GM18519 (cell line): ENCODE measurements at regions not wholly inside any gene's neighbourhood (a gene's known extent, or its start where the extent isn't known, plus 50 kb on each side); places are given as distances from the start of the nearest gene placed in this dataset.

Source experiments
- ATAC-seq: cut with Tn5 transposase; IDR thresholded peaks from one replicate; pipeline ENCODE4 v1.9.1; 2021; ENCODE audit warnings: mild to moderate bottlenecking, moderate library complexity; ENCODE audit not compliant: unreplicated experiment, low FRiP score

DNA sequence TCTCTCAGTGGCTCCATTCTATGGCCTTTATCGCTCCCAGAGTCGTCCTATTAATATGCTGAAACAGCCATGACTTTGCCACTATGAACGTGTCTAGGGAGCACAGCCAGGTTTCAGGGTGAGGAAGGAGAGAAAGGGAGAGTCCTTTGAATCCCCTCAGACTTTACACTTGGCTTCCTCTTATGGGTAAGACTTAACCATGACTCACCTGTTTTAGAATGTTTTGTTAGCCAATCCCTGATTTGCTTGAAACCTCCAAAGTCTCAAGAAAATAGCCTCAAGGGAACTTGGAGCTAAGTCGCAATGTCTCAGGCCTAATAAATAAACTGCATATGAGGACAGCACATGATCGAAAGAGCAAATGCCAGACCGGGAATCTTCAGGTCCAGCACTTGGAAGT is 131.2 kb upstream of the RCN1 start:
- ATAC-seq: no peak

GRCh38 chr11:31958076-31958735 is 132.7 kb upstream of the RCN1 start:
- ATAC-seq: peak; percentile 80

DNA sequence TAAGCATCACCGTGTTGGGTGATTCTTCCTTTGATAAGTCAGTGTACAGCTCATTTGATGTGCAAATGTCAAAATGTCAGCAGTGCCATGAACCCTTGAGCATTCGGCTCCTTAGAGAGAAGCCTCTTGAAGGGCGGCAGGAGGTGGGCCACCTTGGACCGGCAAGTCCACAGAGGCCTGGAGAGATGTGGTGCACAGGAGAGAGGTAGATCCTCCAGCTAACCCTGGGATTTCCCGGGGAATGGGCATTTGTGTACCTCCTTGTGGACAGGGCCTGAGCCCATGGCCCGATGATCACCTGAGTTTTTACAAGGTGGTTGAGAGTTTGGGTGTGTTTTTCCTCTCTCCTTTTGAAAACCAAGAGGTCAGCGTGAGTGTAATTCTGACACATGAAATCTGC is 133.2 kb upstream of the RCN1 start:
- ATAC-seq: no peak

DNA sequence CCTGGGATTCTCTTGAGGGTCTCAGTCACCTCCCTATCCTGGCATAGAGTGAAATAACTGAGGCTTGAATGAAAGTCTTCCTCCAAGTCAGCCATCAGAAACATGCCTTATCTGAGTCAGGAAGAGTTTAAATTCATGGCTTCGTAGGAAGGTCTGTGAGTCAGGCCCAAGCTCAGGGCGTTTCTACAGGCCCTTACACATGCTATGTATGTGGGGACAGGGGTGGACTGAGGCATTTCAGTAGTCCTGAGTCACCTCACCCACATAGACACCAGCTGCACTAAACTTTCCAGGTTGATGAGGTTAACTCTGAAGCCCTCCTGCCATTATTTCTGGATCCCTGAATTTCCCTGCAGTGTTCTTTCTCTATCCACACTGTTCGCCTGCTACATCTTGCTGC is 134.6 kb upstream of the RCN1 start:
- ATAC-seq: no peak

DNA sequence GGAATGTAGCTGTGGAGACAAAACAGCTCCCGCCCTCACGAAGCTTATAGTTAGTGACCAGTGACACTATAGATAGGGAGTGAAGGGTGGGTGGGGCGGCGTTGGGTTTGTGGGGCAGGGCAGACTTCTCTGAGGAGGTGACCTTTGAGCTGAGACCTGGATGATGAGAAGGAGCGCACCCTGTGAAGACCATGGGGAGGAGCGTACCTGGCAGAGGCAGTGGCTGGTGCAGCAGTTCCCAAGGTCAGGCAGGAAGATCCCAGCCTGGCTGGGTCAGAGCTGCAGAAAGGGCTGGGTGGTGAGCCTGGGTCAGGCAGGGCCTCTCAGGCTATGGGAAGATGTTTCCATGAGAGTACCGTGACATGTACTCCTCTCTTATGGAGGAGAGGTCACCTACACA is 135.0 kb upstream of the RCN1 start:
- no peak for ATAC-seq

- no peak for ATAC-seq
Measured at GRCh38 chr11:31953803-31954327, 137.0 kb upstream of the RCN1 start.

- peak; percentile 61 for ATAC-seq
Measured at GRCh38 chr11:31949733-31950200, 138.6 kb upstream of the PAX6 start.

- ATAC-seq: no peak
Measured at GRCh38 chr11:31947051-31947450, 135.9 kb upstream of the PAX6 start.

- peak; percentile 94 for ATAC-seq
Measured at GRCh38 chr11:31943056-31943780, 132.1 kb upstream of the PAX6 start.

DNA sequence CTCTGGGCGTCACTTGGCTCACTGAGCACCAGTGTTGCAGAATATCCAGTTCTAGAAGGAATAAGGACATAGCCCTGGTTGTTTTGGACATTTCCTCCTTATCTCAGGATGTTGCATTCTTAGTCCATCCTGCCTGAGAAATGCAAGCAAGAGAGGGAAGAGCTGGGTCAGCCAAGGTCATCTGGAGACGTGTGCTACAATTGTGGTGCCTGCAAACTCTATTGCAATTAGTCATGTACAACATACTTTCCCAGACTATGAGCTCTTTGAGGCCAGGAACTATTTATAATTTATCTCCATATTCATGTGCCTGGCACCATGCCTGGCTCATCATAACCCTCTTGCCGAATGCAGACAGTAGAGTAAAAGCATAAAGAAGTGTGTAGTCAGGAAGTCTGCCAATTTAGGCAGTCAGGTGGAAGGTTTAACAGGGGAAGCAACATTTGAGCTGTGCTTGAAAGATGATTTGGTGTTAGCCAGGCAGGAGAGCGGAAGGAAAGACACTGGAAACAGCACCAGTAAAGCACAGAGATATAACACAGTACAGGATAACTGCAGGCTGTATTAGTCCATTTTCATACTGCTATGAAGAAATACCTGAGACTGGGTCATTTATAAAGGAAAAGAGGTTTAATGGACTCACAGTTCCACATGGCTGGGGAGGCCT is 129.4 kb upstream of the PAX6 start:
- ATAC-seq: no peak

DNA sequence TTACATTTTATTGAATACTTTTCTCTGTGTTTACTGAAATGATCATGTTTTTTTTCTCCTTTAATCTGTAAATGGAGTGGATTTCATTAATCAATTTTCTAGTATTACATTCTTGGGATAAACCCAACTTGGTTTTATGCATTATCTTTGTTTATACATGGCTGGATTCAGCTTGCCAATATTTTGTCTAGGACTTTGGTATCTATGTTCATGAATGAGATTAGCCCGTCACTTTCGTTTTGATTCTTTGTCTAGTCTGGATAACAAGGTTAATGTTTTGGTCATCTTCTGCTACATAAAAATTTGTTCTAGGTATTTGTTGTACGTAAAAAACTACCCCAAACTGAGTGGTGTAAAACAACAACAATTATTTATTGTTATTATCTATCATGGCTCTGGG is 127.9 kb upstream of the PAX6 start:
- no peak for ATAC-seq

- no peak for ATAC-seq
Measured at GRCh38 chr11:31936312-31936711, 125.2 kb upstream of the PAX6 start.

DNA sequence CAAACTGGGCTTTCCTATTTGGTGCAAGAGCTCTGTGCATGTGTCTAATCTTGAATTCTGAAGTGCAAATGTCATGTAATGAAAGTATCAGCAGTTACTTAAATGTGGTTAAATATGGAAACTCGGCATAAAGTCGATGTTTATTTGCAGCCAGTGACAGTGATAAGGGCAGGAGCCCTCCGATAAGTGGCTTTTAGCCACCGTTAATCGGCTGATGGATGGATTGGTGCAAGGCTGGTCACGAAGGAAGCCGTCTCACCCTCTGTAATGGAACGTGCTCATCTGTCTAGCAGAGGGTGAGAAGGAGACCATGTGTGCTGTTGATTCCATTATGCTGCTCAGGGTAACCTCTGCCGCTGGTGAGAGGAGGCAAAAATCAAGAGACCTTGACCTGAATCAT is 121.8 kb upstream of the PAX6 start:
- ATAC-seq: no peak

- ATAC-seq: no peak
Measured at GRCh38 chr11:31927982-31928381, 116.9 kb upstream of the PAX6 start.

DNA sequence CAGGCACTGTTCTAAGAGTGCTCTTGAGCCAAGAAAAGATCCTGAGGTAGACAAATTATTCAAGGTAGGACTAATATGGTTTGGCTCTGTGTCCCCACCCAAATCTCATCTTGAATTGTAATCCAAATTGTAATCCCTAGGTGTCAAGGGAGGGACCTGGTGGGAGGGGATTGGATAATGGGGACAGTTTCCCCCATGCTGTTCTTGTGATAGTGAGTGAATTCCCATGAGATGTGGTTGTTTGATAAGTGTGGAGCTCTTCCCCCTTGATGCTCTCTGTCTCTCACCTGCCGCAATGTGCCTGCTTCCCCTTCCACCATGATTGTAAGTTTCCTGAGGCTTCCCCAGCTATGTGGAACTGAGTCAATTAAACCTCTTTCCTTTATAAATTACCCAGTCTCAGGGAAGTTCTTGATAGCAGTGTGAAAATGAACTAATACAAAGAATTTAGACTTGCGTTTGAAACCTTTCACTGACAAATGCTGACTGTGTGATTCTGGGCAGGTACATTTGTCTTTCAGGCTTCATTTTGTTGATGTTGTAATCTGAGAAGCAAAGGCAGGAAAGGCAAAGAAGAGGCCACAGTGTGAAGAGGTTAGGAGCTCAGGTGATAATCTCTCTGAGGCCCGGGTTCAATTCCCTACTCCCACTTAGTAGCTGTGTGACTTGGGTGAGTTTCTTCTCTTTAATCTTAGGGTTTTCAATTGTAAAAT is 115.8 kb upstream of the PAX6 start:
- no peak for ATAC-seq

DNA sequence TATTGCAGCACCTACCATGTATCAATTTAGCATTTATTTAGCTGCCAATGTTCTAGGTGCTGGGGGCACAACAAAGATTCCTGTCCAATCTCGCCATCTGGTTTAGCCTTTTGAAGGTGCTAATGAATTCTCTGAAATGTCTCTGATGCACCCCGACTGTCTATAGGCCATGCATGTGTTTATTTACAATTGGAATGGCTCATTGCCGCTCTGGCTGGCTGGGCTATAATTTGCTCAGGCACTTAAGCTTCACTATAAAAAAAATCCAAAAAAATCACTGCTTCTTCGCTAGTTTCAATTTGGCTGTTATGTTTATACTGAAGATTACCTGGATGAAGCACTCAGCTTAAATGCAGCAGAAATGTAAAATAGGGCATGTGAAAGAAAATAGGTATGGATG is 115.0 kb upstream of the PAX6 start:
- ATAC-seq: no peak

- peak; percentile 85 for ATAC-seq
Measured at GRCh38 chr11:31922450-31922849, 111.3 kb upstream of the PAX6 start.

DNA sequence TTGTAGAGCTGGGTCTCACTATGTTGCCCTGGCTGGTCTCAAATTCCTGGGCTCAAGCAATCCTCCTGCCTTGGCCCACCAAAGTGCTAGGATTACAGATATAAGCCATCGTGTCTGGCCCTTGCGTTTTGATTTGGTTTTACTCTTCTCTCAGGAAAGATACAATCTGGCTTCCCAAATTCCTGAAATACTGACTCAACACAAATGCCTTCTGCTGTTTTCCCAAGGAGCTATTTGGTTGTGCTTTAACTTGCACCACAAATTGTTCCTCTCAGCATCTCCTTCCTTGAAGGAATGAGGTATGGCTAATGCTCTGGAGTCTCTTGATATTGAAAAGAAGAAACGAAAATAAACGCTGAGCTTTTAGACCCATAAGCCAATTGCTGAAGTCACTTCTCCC is 110.0 kb upstream of the PAX6 start:
- no peak for ATAC-seq

DNA sequence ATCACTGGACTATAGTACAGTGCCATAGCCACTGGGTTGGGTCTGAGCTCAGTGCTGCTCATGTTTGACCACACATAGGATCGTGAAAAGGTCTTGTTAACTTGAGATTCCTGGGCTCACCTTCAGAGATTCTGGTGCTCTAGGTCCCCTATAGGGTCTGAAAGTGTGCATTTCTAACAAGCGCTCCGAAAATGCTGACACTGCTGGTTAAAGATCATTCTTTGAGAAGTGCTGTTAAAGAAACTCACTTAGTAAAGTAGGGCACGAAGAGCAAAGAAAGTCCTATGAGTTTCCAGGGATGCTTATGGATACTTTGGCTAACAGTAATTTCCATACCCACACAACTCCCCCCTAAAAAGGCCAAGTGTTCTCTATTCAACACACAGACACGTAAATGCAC is 108.1 kb upstream of the PAX6 start:
- no peak for ATAC-seq

- ATAC-seq: no peak
Measured at GRCh38 chr11:31915867-31916266, 104.7 kb upstream of the PAX6 start.

GRCh38 chr11:31913985-31914384 is 102.9 kb upstream of the PAX6 start:
- peak; percentile 82 for ATAC-seq
